GM12892 (cell line): ENCODE measurements at regions not wholly inside any gene's neighbourhood (a gene's known extent, or its start where the extent isn't known, plus 50 kb on each side); places are given as distances from the start of the nearest gene placed in this dataset.
"Not testable (repeated sequence)": the region's sequence is repeated elsewhere in the genome, so short reads cannot be mapped to it uniquely, and the experiment has no call there.

Experiments
- DNase-seq: peaks from one replicate; pipeline ENCODE4 v3.0.0; 2011; ENCODE audit not compliant: insufficient read length
- FAIRE-seq: peaks from 2 replicates; lab custom pipeline; 2011; peaks lifted over from hg19 to GRCh38; lab: Jason Lieb, UNC
- POLR2A ChIP-seq: IDR thresholded peaks from 2 replicates; pipeline ENCODE4 v1.6.1; 2011; ENCODE audit warnings: low read depth, low read length, control low read depth
- POLR2AphosphoS5 ChIP-seq: IDR thresholded peaks from 2 replicates; pipeline ENCODE4 v1.6.1; 2011; ENCODE audit warnings: low read depth, low read length, control low read depth
- TAF1 ChIP-seq: IDR thresholded peaks from 2 replicates; pipeline ENCODE4 v1.6.1; 2011; ENCODE audit warnings: low read depth, mild to moderate bottlenecking, control low read depth, low read length, borderline replicate concordance

- no peak for TF ChIP-seq POLR2A
- TF ChIP-seq TAF1, result no peak
- no peak for TF ChIP-seq POLR2AphosphoS5
- DNase-seq (no peak), FAIRE-seq (no peak)
Observed at GRCh38 chr12:58725400-58726105, 194.8 kb downstream of the LRIG3 start.

DNA sequence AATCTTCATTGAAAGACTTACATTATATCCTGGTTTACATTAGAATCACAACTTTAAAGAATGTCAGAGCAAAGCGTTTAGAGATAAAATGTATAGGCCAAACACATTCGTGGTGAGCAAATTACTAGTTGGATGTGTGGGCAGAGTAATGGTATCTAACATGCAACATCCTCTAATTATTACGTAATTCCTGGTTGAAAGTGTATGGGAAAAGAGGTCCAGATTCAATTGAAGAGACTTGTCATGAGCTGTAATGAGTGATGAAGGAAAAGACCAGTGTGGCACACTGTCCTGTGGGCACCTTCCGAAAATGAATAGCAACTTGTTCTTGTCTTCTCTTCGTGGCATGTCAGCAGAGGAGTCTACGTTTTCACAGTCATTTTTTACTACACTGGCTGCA is 192.8 kb downstream of the LRIG3 start:
- no peak for FAIRE-seq

GRCh38 chr12:58728397-58728796 is 191.9 kb downstream of the LRIG3 start:
- TF ChIP-seq POLR2A, result no peak
- no peak for TF ChIP-seq TAF1
- no peak for TF ChIP-seq POLR2AphosphoS5
- FAIRE-seq (no peak), DNase-seq (no peak)

More for the DNA sequence above, 192.8 kb downstream of the LRIG3 start:
- DNase-seq, result no peak
- TF ChIP-seq POLR2A (no peak), TAF1 (no peak), POLR2AphosphoS5 (no peak)

- FAIRE-seq (no peak), DNase-seq (no peak)
- TF ChIP-seq POLR2A, result no peak
- no peak for TF ChIP-seq TAF1
- TF ChIP-seq POLR2AphosphoS5, result no peak
Observed at GRCh38 chr12:58731096-58731495, 189.2 kb downstream of the LRIG3 start.

GRCh38 chr12:58732894-58733293 is 187.4 kb downstream of the LRIG3 start:
- FAIRE-seq (no peak), DNase-seq (no peak)
- TF ChIP-seq TAF1, result no peak
- TF ChIP-seq POLR2AphosphoS5, result no peak
- no peak for TF ChIP-seq POLR2A

GRCh38 chr12:58741226-58741625 is 179.1 kb downstream of the LRIG3 start:
- no peak for FAIRE-seq
- TF ChIP-seq POLR2AphosphoS5 (no peak), POLR2A (no peak), TAF1 (no peak)
- DNase-seq, result no peak

GRCh38 chr12:58745348-58746125 is 174.8 kb downstream of the LRIG3 start:
- TF ChIP-seq POLR2AphosphoS5, result no peak
- no peak for TF ChIP-seq TAF1
- no peak for TF ChIP-seq POLR2A
- no peak for FAIRE-seq
- no peak for DNase-seq

GRCh38 chr12:58747533-58747932 is 172.8 kb downstream of the LRIG3 start:
- DNase-seq (no peak), FAIRE-seq (no peak)
- TF ChIP-seq POLR2AphosphoS5, result no peak
- TF ChIP-seq TAF1, result no peak
- TF ChIP-seq POLR2A, result no peak

DNA sequence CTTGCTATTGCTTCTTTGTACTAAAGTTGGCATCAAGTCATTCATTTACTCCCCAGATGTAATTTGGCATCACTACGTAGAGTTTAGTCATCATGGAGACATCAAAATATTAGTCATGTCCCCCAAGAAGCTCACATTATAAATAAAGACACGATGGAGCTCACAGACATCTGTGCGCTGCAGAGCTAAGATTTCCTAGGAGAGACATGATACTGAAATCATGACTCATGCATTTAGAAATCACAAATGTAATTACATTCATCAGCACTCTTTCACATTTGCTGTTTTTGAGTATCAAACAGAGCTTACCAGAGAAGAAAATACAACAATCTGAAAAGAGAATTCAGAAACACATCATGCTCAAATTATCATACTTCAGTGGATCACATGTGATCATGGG is 169.8 kb downstream of the LRIG3 start:
- TF ChIP-seq TAF1 (no peak), POLR2AphosphoS5 (no peak), POLR2A (no peak)
- DNase-seq (no peak), FAIRE-seq (no peak)

DNA sequence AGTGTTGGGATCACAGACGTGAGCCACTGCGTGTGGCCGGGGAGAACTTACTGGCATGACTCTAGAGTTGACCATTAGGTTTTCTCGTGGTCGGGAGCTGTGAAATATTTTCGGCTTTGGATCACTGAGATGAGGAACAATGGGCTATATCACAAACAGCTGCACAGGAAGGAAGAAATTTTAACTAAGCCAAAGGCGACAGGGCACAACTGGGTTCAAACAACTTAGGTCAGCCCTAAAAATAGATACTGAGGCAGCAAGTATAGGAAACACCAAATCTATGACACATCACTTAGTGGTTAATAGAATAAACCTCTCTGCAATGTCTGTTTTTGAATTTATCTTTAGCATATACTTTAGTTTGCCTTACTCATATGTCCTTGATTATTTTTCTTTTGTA is 162.9 kb downstream of the LRIG3 start:
- FAIRE-seq (no peak), DNase-seq (no peak)
- TF ChIP-seq POLR2A (no peak), POLR2AphosphoS5 (no peak), TAF1 (no peak)

- DNase-seq, FAIRE-seq: not testable (repeated sequence)
Observed at GRCh38 chr12:58759745-58760144, 160.6 kb downstream of the LRIG3 start.

DNA sequence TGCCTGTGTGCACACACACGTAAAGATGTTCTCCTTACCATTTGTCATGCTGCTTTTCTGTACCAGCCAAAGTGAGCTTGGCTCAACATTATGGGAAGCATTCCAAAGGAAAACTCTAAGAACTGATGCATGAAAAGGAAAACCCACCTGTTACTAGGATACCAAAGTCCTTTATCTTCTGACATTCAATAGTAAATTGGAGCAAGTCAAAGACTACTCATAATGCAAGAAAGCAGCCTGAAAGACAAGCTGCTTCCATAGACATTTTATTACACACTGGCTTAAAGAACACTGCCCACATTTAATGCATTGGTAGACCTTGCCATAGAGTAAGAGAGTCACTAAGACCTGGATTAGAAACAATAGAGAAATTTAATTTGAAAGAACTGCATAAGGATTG is 159.0 kb downstream of the LRIG3 start:
- DNase-seq (no peak), FAIRE-seq (no peak)
- TF ChIP-seq POLR2A (no peak), POLR2AphosphoS5 (no peak), TAF1 (no peak)
